GM10266 (cell line): ENCODE measurements at regions not wholly inside any gene's neighbourhood (a gene's known extent, or its start where the extent isn't known, plus 50 kb on each side); places are given as distances from the start of the nearest gene placed in this dataset.

Experiments
- DNase-seq: peaks from one replicate; pipeline ENCODE4 v3.0.0; 2012; ENCODE audit errors: extremely low spot score
- CTCF ChIP-seq: IDR thresholded peaks from 2 replicates; pipeline ENCODE4 v1.5.1; 2012; ENCODE audit warnings: mild to moderate bottlenecking, low read depth; ENCODE audit not compliant: control insufficient read depth, insufficient read depth; ENCODE audit errors: missing control alignments

GRCh38 chr14:97594306-97594705 is 797.1 kb downstream of the VRK1 start:
- no peak for DNase-seq
- TF ChIP-seq CTCF, result no peak

GRCh38 chr14:97602438-97603117 is 805.4 kb downstream of the VRK1 start:
- no peak for TF ChIP-seq CTCF
- DNase-seq, result no peak

GRCh38 chr14:97603201-97603600 is 806.0 kb downstream of the VRK1 start:
- DNase-seq, result no peak
- TF ChIP-seq CTCF, result no peak

GRCh38 chr14:97604731-97605130 is 807.5 kb downstream of the VRK1 start:
- DNase-seq, result no peak
- TF ChIP-seq CTCF, result no peak

GRCh38 chr14:97618401-97618800 is 821.2 kb downstream of the VRK1 start:
- DNase-seq, result no peak

DNA sequence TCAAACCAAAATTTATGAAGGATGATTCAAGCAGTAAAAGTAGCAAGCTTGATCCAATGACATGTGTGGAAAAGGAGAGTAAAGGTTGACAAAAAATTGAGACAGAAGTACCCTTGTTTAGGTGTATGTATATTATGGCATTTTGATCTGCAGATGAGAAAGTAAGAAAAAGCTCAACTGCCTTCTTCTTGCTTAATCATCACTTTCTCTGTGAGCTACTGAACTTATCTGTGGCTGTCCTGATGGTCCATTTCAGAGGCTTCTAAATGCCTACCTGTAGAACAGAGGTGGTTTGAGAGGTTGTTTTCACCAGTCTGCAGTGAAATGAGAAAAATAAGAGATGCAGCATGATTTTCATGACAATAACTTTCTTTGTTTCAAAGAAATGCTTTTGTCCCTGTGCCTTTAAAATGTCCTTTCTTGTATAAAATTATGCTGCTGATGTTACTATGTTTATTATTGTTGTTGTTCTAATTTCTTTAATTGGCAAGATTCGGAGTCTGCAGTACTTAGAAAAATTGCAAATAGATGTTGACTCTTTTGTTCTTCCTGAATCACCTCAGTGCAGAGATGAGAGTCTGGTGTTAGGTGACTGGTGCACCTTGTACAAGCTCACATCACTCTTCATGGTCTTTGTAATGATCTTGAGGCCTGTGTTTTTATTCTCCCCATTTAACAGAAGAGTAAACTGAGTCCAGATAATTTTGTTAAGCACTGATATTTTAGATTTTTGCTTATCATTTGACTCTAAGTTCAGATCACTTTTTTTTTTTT is 821.9 kb downstream of the VRK1 start:
- TF ChIP-seq CTCF, result no peak

More at GRCh38 chr14:97618401-97618800, 821.2 kb downstream of the VRK1 start:
- no peak for TF ChIP-seq CTCF

GRCh38 chr14:97620066-97620465 is 822.9 kb downstream of the VRK1 start:
- TF ChIP-seq CTCF, result no peak
- no peak for DNase-seq

More for the DNA sequence above, 821.9 kb downstream of the VRK1 start:
- no peak for DNase-seq
